ENCODE measurements at regions not wholly inside any gene's neighbourhood (a gene's known extent, or its start where the extent isn't known, plus 50 kb on each side); places are given as distances from the start of the nearest gene placed in this dataset.

- TF ChIP-seq, protein P1, sequence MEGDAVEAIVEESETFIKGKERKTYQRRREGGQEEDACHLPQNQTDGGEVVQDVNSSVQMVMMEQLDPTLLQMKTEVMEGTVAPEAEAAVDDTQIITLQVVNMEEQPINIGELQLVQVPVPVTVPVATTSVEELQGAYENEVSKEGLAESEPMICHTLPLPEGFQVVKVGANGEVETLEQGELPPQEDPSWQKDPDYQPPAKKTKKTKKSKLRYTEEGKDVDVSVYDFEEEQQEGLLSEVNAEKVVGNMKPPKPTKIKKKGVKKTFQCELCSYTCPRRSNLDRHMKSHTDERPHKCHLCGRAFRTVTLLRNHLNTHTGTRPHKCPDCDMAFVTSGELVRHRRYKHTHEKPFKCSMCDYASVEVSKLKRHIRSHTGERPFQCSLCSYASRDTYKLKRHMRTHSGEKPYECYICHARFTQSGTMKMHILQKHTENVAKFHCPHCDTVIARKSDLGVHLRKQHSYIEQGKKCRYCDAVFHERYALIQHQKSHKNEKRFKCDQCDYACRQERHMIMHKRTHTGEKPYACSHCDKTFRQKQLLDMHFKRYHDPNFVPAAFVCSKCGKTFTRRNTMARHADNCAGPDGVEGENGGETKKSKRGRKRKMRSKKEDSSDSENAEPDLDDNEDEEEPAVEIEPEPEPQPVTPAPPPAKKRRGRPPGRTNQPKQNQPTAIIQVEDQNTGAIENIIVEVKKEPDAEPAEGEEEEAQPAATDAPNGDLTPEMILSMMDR (IDR thresholded peaks at IDR 0.05) = no peak
- Histone ChIP-seq H3K36me3 (replicated peaks in 1 of 2; ENCODE audit: control insufficient read depth in 1 of 2, insufficient read depth in 2 of 2, low read length in 2 of 2) (no peaks in the 10 kb centered on the region), H3K27ac (ENCODE audit: low read depth in 1 of 2, low read length in 2 of 2) (peak overlapping the region in 1 of 2 donors; percentile 84), H3K9me3 (replicated peaks in 1 of 2; ENCODE audit: control insufficient read depth in 1 of 2, insufficient read depth in 1 of 2, low read length in 2 of 2) (no peaks in the 10 kb centered on the region), H3K79me2 (ENCODE audit: insufficient read depth, low read length) (no peaks in the 10 kb centered on the region), H3K4me2 (replicated peaks; ENCODE audit: extremely low read depth, low read length, poor library complexity, severe bottlenecking) (peak overlapping the region; percentile 34), H3K9ac (ENCODE audit: insufficient read depth, low read length, poor library complexity, severe bottlenecking) (no peak overlapping the region), H4K20me1 (ENCODE audit: insufficient read depth, low read length) (no peaks in the 10 kb centered on the region), H2AFZ (ENCODE audit: insufficient read depth, low read depth, low read length, poor library complexity, severe bottlenecking) (no peak overlapping the region), H3K27me3 (ENCODE audit: control insufficient read depth in 2 of 2, insufficient read depth in 2 of 2, low read length in 2 of 2) (no peaks in the 10 kb centered on the region), H3K4me1 (ENCODE audit: control insufficient read depth in 1 of 2, insufficient read depth in 2 of 2, low read length in 2 of 2) (peaks cover 28 to 30% of the 10 kb centered on the region in 2 donors), H3K4me3 (replicated peaks in 1 of 3; ENCODE audit: low read depth in 2 of 3, low read length in 3 of 3) (no peak overlapping the region)
- DNase-seq = peak; percentile 80 to 92 (median 86)
- Mint-ChIP-seq H3K4me3 (peak overlapping the region in 1 of 2 donors; percentile 85), H3K27me3 (ENCODE audit: low read depth in 3 of 3) (peaks cover 0 to 6% (median 4%) of the 10 kb centered on the region in 3 donors), H3K4me1 (peaks cover 36% of the 10 kb centered on the region), H3K36me3 (peaks cover 0 to 9% of the 10 kb centered on the region in 2 donors), H3K9me3 (peaks cover 0 to 4% (median 2%) of the 10 kb centered on the region in 7 donors), H3K27ac (peak overlapping the region; percentile 85 to 96 (median 92))
- WGBS (ENCODE audit: insufficient coverage) = 64% methylated on average over 4 of the region's 8 CpGs
- intact Hi-C loops (cut with micrococcal nuclease) = no loop called here
These were observed 225.0 kb upstream of the PROK2 start for GRCh38 chr3:72009851-72010443.

DNA sequence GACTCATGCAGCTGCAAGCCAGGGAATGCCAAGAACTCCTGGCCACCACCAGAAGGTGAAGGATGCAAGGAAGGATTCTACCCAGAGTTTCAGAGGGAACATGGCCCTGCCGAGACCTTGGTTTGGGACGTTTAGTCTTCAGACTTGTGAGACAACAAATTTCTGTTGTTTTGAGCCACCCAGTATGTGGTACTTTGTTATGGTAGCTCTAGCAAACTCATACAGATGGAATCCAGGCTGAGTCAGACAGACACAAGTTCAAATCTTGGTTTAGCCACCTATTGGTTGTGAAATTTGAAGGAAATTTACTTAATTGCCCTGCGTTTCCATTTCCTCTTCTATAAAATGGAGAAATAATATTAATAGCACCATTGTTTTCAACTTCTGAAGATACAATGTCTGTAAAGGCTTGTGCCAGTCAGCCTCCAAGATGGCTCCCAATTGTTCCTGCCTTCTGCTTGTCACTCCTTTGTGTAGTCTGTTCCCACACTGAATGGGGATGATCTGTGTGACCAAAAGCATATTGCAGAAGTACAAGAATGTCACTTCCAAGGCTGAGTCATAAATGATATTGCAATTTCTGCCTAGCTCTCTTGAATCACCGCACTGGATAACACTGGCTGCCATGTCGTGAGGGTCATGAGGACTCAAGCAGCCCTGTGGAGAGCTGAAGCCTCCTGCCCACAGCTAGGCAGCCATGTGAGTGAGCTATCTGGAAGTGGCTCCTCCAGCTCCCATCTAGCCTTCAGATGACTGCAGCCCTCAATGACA is 223.5 kb upstream of the PROK2 start:
- Mint-ChIP-seq H3K4me1 (peaks cover 36% of the 10 kb centered on the region), H3K9me3 (peaks cover 0 to 4% (median 2%) of the 10 kb centered on the region in 7 donors), H3K4me3 (peak overlapping the region; percentile 34 to 48), H3K36me3 (peaks cover 0 to 9% of the 10 kb centered on the region in 2 donors), H3K27me3 (ENCODE audit: low read depth in 3 of 3) (peaks cover 0 to 6% (median 4%) of the 10 kb centered on the region in 3 donors), H3K27ac (peak overlapping the region; percentile 85 to 96 (median 92))
- no peak overlapping the region for H3K4me2 ChIP-seq (replicated peaks; ENCODE audit: extremely low read depth, low read length, poor library complexity, severe bottlenecking)
- peak; percentile 95 to 99 (median 98) for DNase-seq
- peak overlapping the region; percentile 43 to 84 for H3K27ac ChIP-seq (ENCODE audit: low read depth in 1 of 2, low read length in 2 of 2)
- H3K4me3 ChIP-seq (replicated peaks in 1 of 3; ENCODE audit: low read depth in 2 of 3, low read length in 3 of 3) = no peak overlapping the region
- TF ChIP-seq, protein P1 (IDR thresholded peaks at IDR 0.05) = no peak
- H3K9me3 ChIP-seq (replicated peaks in 1 of 2; ENCODE audit: control insufficient read depth in 1 of 2, insufficient read depth in 1 of 2, low read length in 2 of 2) = no peaks in the 10 kb centered on the region
- intact Hi-C loops (cut with micrococcal nuclease) = no loop called here
- peaks cover 28 to 30% of the 10 kb centered on the region in 2 donors for H3K4me1 ChIP-seq (ENCODE audit: control insufficient read depth in 1 of 2, insufficient read depth in 2 of 2, low read length in 2 of 2)
- peak overlapping the region; percentile 15 for H3K9ac ChIP-seq (ENCODE audit: insufficient read depth, low read length, poor library complexity, severe bottlenecking)
- peak overlapping the region; percentile 6 for H2AFZ ChIP-seq (ENCODE audit: insufficient read depth, low read depth, low read length, poor library complexity, severe bottlenecking)
- H3K27me3 ChIP-seq (ENCODE audit: control insufficient read depth in 2 of 2, insufficient read depth in 2 of 2, low read length in 2 of 2) = no peaks in the 10 kb centered on the region
- no peaks in the 10 kb centered on the region for H4K20me1 ChIP-seq (ENCODE audit: insufficient read depth, low read length)
- 0% methylated on average over 1 of the region's 5 CpGs for whole genome bisulfite sequencing (ENCODE audit: insufficient coverage)
- H3K79me2 ChIP-seq (ENCODE audit: insufficient read depth, low read length) = no peaks in the 10 kb centered on the region
- H3K36me3 ChIP-seq (replicated peaks in 1 of 2; ENCODE audit: control insufficient read depth in 1 of 2, insufficient read depth in 2 of 2, low read length in 2 of 2) = no peaks in the 10 kb centered on the region
